PFSK-1 (cell line): ENCODE measurements at regions not wholly inside any gene's neighbourhood (a gene's known extent, or its start where the extent isn't known, plus 50 kb on each side); places are given as distances from the start of the nearest gene placed in this dataset.

Experiments used
- FOXP2 ChIP-seq: optimal IDR thresholded peaks from 2 replicates; pipeline ENCODE3; 2011; ENCODE audit warnings: borderline replicate concordance, control low read depth, inconsistent platforms; ENCODE audit not compliant: insufficient read depth; ENCODE audit errors: extremely low read length, extremely low read depth
- POLR2AphosphoS5 ChIP-seq: IDR thresholded peaks from 2 replicates; pipeline ENCODE4 v1.6.1; 2012; ENCODE audit warnings: low read depth, mild to moderate bottlenecking, control low read depth, low read length, moderate library complexity
- REST ChIP-seq, 2 experiments: IDR thresholded peaks; 2 replicates each; pipeline versions ENCODE4 v1.6.1 to v1.8.0; 2011 to 2012; ENCODE audit warnings: low read depth in 2 of 2, low read length in 2 of 2, control low read depth in 1 of 2, inconsistent platforms in 1 of 2, mild to moderate bottlenecking in 1 of 2, moderate library complexity in 1 of 2; ENCODE audit not compliant: insufficient read depth in 1 of 2
- SIN3A ChIP-seq: IDR thresholded peaks from 2 replicates; pipeline ENCODE4 v1.6.1; 2012; ENCODE audit warnings: mild to moderate bottlenecking, low read length, moderate library complexity, borderline replicate concordance; ENCODE audit not compliant: insufficient read depth
- TAF1 ChIP-seq: IDR thresholded peaks from 2 replicates; pipeline ENCODE4 v1.6.1; 2012; ENCODE audit warnings: low read length, control low read depth, borderline replicate concordance; ENCODE audit not compliant: insufficient read depth

GRCh38 chr4:169859366-169860216, 101.8 kb upstream of the HPF1 start:
- no peak for TF ChIP-seq SIN3A
- no peak for TF ChIP-seq POLR2AphosphoS5
- no peak for TF ChIP-seq FOXP2
- no peak for TF ChIP-seq TAF1
- TF ChIP-seq REST (IDR thresholded peaks at IDR 0.05; ENCODE audit: insufficient read depth in 1 of 2, low read depth in 2 of 2, low read length in 2 of 2): no peak

- TF ChIP-seq TAF1 (no peak), POLR2AphosphoS5 (no peak), REST (IDR thresholded peaks at IDR 0.05; ENCODE audit: insufficient read depth in 1 of 2, low read depth in 2 of 2, low read length in 2 of 2) (no peak), SIN3A (no peak), FOXP2 (no peak)
These were observed 96.3 kb upstream of the HPF1 start for GRCh38 chr4:169854090-169854489.

- TF ChIP-seq REST (IDR thresholded peaks at IDR 0.05; ENCODE audit: insufficient read depth in 1 of 2, low read depth in 2 of 2, low read length in 2 of 2) (no peak), SIN3A (no peak), POLR2AphosphoS5 (no peak), TAF1 (no peak), FOXP2 (no peak)
These were observed 94.7 kb upstream of the HPF1 start for GRCh38 chr4:169852481-169852880.

- TF ChIP-seq FOXP2: no peak
- TF ChIP-seq POLR2AphosphoS5: no peak
- no peak for TF ChIP-seq SIN3A
- no peak for TF ChIP-seq TAF1
- TF ChIP-seq REST (IDR thresholded peaks at IDR 0.05; ENCODE audit: insufficient read depth in 1 of 2, low read depth in 2 of 2, low read length in 2 of 2): no peak
These were observed 94.0 kb upstream of the HPF1 start for GRCh38 chr4:169851750-169852149.
